Adrenal gland (tissue), 5 donors: ENCODE measurements at regions not wholly inside any gene's neighbourhood (a gene's known extent, or its start where the extent isn't known, plus 50 kb on each side); places are given as distances from the start of the nearest gene placed in this dataset.

ENCODE experiments used
- CTCF ChIP-seq, 6 experiments: fragments of 450-650 bp in 4 of 6; fragments of 200-600 bp in 2 of 6; sonication (generic) in 1 of 6; IDR thresholded peaks; 1 replicate in 5 of 6; 2 replicates in 1 of 6; pipeline versions ENCODE4 v1.5.1 to v1.8.0; 2016 to 2021; ENCODE audit warnings: antibody characterized with exemption in 6 of 6, mild to moderate bottlenecking in 2 of 6, moderate library complexity in 1 of 6
- POLR2A ChIP-seq, 2 donors: fragments of 450-650 bp; IDR thresholded peaks; one replicate each; pipeline ENCODE4 v1.6.1; 2017; ENCODE audit warnings: antibody characterized with exemption in 2 of 2, mild to moderate bottlenecking in 2 of 2, moderate library complexity in 1 of 2
- donor health status: DM: no; HTN: no; CAD: no.

GRCh38 chr10:36802490-36803153 is 322.8 kb upstream of the ANKRD30A start:
- no peak for TF ChIP-seq CTCF (IDR thresholded peaks at IDR 0.05)
- no peak for TF ChIP-seq POLR2A (IDR thresholded peaks at IDR 0.05)
